SW480 (cell line): ENCODE measurements at regions not wholly inside any gene's neighbourhood (a gene's known extent, or its start where the extent isn't known, plus 50 kb on each side); places are given as distances from the start of the nearest gene placed in this dataset.

Experiments used
- DNase-seq: peaks from one replicate; pipeline ENCODE4 v3.0.0-alpha.2; 2016; ENCODE audit warnings: low spot score

- DNase-seq, result no peak
Measured at GRCh38 chr2:5751873-5752482, 59.8 kb downstream of the SOX11 start.

GRCh38 chr2:5756272-5756671, 64.1 kb downstream of the SOX11 start:
- no peak for DNase-seq

- no peak for DNase-seq
Measured at GRCh38 chr2:5758346-5758745, 66.2 kb downstream of the SOX11 start.

DNA sequence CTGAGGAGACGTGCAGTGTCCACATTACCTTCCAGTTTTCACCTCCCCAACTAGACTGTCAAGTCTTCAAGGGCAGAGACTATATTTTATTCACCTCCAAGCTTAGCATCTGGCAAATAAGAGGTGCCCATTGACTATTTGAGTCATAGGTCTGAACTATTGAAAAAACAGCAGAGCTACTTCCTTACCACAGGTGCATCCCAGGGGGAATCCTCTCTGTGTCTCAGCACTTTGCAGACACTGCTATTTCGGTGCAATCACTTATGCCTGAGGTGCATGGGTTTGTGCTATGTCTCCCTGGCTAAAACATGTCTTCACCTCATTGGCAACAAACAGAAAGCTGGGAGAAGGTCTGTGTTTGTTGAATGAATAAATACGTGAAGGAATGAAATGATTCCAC, 67.8 kb downstream of the SOX11 start:
- no peak for DNase-seq

GRCh38 chr2:5763531-5763930, 71.3 kb downstream of the SOX11 start:
- DNase-seq, result no peak

GRCh38 chr2:5764041-5764440, 71.9 kb downstream of the SOX11 start:
- no peak for DNase-seq

DNA sequence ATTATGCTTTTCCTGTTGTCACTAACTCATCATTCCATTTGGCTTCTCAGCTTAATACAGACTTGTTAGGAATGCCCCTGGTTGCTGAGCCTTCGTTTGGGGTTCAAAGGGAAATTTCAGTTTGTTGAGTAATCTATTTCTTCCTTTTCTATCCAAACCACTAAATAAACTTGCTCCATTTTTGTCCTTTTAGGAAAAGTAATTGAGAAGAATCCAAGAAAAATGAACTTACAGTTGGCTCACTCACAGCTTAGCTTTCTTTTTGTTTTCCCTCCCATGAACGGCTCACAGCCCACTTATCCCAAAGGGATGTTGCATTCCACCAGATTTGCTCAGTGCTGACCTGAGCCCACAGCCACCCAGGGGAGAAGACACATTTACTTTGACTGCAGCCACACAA, 73.9 kb downstream of the SOX11 start:
- no peak for DNase-seq

GRCh38 chr2:5766561-5766960, 74.4 kb downstream of the SOX11 start:
- DNase-seq, result no peak

DNA sequence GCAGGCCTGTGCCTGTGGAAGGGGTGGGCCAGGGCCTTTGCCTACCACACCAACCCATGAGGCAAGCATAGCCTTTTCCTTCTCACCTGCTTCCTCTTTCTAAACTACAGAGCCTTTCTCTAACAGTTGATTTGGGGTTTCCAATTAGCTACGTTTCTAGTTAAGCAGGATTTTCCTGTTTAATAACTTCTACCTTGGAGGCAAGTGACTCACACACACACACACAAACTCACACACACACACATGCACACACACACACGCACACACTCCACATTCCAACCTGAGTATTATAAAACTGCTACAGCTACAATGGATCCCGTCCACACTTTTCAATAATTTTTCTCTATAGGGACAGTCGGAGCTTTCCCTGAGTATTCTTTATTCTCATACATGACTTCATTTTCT, 84.9 kb downstream of the SOX11 start:
- DNase-seq, result no peak

- no peak for DNase-seq
Measured at GRCh38 chr2:5781679-5782078, 89.5 kb downstream of the SOX11 start.

DNA sequence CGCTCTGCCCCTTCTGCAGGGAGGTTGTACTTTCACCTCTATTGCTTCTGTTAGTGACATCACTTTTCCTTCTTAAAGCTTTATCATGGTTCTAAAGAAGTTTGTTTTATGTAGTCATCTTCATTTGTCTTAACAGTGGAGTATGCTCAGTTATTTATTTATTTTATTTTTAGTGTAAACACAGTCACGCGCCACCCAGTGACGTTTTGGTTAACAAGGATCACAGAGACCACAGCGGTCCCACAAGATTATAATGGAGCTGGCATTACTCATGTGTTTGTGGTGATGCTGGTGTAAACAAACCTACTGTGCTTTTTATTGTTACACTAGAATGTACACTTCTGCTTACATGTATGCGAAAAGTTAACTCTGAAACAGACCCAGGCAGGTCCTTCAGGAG, 89.9 kb downstream of the SOX11 start:
- peak; percentile 54 for DNase-seq

GRCh38 chr2:5788447-5788846, 96.3 kb downstream of the SOX11 start:
- DNase-seq, result no peak

GRCh38 chr2:5791371-5791770, 99.2 kb downstream of the SOX11 start:
- peak; percentile 11 for DNase-seq

- no peak for DNase-seq
Measured at GRCh38 chr2:5794012-5794411, 101.8 kb downstream of the SOX11 start.

- DNase-seq, result peak; percentile 11
Measured at GRCh38 chr2:5798084-5798483, 105.9 kb downstream of the SOX11 start.

DNA sequence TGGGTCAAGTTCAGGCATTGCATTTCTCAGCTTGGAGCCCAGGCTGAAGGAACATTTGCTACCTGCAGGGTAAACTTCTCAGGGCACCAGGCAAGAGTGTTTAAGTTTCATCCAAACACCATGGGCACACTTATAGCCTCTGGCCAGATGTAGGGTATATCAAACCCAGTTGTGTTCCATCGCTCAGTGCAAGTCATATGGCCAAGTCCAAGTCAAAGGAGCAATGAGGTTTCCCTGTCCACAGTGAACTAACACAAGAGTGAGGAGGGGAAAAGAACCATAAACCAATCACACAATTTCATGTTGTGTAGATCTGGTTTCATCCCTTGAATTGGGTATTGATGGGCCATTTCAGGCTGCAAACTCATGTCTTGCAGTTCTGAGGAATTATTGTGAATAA, 107.2 kb downstream of the SOX11 start:
- no peak for DNase-seq

DNA sequence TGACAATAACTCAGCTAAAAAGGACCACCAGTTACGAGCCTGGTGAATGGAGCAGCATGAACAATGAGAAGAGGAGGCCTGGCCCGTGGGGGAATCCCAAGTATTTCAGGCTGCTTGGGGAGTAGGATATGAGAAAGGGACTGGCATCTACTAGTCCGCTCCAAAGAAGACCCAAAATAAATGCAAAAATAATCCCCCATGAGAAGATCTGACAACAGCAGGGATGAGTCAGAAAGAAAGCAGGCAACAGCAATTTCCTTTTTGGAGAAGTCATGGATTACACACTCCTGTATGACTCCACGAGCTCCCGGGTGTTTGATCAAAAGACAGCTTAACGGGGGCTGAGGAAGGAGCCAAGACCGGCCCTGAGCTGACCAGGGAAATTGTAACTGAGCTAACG, 111.4 kb downstream of the SOX11 start:
- peak; percentile 9 for DNase-seq

- no peak for DNase-seq
Measured at GRCh38 chr2:5818961-5819600, 126.9 kb downstream of the SOX11 start.

- DNase-seq, result no peak
Measured at GRCh38 chr2:5824126-5824525, 131.9 kb downstream of the SOX11 start.

GRCh38 chr2:5825686-5826085, 133.5 kb downstream of the SOX11 start:
- DNase-seq, result no peak

DNA sequence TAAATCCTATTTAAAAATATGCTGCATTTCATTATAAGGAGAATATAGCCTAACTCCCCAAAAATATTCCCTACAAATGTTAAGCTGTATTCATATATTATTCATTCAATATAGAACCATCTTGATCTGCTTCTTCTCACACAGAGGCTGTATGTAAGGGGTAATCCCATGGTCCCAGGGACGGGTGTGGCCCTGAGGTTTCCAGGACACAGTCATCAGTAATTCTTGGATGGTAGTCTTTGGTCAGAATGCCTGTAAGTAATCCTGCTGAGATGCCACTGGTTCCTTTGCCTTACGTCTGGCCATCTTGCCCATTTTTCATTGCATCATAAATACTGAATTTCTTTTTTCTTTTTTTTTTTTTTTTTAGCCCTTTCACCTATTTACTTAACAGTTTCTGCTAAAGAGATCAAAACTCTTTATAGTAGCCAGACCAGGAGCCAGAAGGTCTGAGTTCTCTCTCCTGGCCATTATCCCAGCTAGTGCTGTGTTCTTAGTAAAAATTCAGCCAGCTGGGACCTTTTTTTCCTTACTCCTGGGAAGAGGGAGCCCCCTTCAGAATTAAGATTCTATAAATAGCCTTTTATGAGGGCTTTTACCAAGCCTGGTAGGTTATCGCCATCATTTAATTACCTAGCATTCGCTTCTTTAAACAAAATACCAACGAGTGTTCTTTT, 134.9 kb downstream of the SOX11 start:
- DNase-seq, result no peak

- DNase-seq, result no peak
Measured at GRCh38 chr2:5834501-5834900, 142.3 kb downstream of the SOX11 start.

GRCh38 chr2:5839550-5839949, 147.4 kb downstream of the SOX11 start:
- no peak for DNase-seq

DNA sequence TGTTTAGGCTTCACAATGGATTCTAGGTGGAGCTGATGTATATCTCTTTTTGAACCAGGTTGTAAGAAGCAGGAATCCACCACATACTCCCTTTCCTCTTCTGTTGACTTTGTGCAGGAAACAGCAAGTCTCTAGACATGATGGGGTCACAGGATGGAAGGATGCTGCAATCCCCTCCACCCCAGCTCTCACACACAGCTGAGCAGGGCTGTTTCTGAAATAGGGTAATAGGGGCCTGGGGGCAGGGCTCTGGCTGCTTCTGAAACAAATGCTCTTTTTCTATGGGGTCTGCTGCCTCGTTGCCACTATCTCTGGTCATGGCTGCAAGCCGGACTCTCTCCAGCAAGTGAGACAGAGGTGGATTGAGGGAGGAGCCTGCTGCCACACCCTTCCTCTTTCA, 148.9 kb downstream of the SOX11 start:
- DNase-seq, result no peak
